ENCODE measurements at regions not wholly inside any gene's neighbourhood (a gene's known extent, or its start where the extent isn't known, plus 50 kb on each side); places are given as distances from the start of the nearest gene placed in this dataset.

- TF ChIP-seq, protein P1, sequence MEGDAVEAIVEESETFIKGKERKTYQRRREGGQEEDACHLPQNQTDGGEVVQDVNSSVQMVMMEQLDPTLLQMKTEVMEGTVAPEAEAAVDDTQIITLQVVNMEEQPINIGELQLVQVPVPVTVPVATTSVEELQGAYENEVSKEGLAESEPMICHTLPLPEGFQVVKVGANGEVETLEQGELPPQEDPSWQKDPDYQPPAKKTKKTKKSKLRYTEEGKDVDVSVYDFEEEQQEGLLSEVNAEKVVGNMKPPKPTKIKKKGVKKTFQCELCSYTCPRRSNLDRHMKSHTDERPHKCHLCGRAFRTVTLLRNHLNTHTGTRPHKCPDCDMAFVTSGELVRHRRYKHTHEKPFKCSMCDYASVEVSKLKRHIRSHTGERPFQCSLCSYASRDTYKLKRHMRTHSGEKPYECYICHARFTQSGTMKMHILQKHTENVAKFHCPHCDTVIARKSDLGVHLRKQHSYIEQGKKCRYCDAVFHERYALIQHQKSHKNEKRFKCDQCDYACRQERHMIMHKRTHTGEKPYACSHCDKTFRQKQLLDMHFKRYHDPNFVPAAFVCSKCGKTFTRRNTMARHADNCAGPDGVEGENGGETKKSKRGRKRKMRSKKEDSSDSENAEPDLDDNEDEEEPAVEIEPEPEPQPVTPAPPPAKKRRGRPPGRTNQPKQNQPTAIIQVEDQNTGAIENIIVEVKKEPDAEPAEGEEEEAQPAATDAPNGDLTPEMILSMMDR (IDR thresholded peaks at IDR 0.05) = no peak
- TF ChIP-seq, protein P2, sequence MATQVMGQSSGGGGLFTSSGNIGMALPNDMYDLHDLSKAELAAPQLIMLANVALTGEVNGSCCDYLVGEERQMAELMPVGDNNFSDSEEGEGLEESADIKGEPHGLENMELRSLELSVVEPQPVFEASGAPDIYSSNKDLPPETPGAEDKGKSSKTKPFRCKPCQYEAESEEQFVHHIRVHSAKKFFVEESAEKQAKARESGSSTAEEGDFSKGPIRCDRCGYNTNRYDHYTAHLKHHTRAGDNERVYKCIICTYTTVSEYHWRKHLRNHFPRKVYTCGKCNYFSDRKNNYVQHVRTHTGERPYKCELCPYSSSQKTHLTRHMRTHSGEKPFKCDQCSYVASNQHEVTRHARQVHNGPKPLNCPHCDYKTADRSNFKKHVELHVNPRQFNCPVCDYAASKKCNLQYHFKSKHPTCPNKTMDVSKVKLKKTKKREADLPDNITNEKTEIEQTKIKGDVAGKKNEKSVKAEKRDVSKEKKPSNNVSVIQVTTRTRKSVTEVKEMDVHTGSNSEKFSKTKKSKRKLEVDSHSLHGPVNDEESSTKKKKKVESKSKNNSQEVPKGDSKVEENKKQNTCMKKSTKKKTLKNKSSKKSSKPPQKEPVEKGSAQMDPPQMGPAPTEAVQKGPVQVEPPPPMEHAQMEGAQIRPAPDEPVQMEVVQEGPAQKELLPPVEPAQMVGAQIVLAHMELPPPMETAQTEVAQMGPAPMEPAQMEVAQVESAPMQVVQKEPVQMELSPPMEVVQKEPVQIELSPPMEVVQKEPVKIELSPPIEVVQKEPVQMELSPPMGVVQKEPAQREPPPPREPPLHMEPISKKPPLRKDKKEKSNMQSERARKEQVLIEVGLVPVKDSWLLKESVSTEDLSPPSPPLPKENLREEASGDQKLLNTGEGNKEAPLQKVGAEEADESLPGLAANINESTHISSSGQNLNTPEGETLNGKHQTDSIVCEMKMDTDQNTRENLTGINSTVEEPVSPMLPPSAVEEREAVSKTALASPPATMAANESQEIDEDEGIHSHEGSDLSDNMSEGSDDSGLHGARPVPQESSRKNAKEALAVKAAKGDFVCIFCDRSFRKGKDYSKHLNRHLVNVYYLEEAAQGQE (IDR thresholded peaks at IDR 0.05) = no peak
- TF ChIP-seq POLR2A (IDR thresholded peaks at IDR 0.05; ENCODE audit: low read length) (no peak), JUNB (IDR thresholded peaks at IDR 0.05) (no peak), NPAS2 (CRISPR knock-in tag; IDR thresholded peaks at IDR 0.05; ENCODE audit: borderline replicate concordance) (no peak), ZFP36 (IDR thresholded peaks at IDR 0.05; ENCODE audit: borderline replicate concordance, partially characterized antibody) (no peak), SMC3 (IDR thresholded peaks at IDR 0.05) (no peak), KDM1A (IDR thresholded peaks at IDR 0.05; ENCODE audit: low read depth) (no peak), POLR2AphosphoS2 (conservative IDR thresholded peaks at IDR 0.05; ENCODE audit: low read length) (no peak), PHF8 (IDR thresholded peaks at IDR 0.05; ENCODE audit: borderline replicate concordance, low read depth) (no peak), CEBPB (IDR thresholded peaks at IDR 0.05) (no peak), EP300 (IDR thresholded peaks at IDR 0.05) (no peak)
- TF ChIP-seq, protein P3, sequence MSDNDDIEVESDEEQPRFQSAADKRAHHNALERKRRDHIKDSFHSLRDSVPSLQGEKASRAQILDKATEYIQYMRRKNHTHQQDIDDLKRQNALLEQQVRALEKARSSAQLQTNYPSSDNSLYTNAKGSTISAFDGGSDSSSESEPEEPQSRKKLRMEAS (IDR thresholded peaks at IDR 0.05) = no peak
These were observed 668.5 kb downstream of the NCAM2 start for GRCh38 chr21:21666689-21667088.
